HepG2 (cell line): ENCODE measurements at regions not wholly inside any gene's neighbourhood (a gene's known extent, or its start where the extent isn't known, plus 50 kb on each side); places are given as distances from the start of the nearest gene placed in this dataset.

Source experiments
- ATAC-seq: fragments of 200-7000 bp; cut with Tn5 transposase; 3 replicates; pipeline ENCODE4 v1.9.1; 2020; ENCODE audit warnings: mild to moderate bottlenecking, moderate library complexity
- BruUV-seq: library from RNA; stranded (reverse); fragments of 400-500 nt; replicated peaks from 2 replicates; lab custom pipeline; 2021; lab: Mats Ljungman, UMichigan
- CTCF ChIA-PET: fragments of 300-600 bp; formaldehyde crosslinking; extraction: SDS; loops from one replicate; lab custom pipeline; 2021; ENCODE audit warnings: low total read pairs, inconsistent platforms, low intra/inter-chr PET ratio; lab: Yijun Ruan, JAX
- POLR2A ChIA-PET: fragments of 350-600 bp; sonication (Branson Sonifier 250); formaldehyde crosslinking; loops from one replicate; lab custom pipeline; 2020; ENCODE audit warnings: antibody characterized with exemption, inconsistent platforms; lab: Yijun Ruan, JAX
- DNase-seq: peaks from one replicate; pipeline ENCODE4 v3.0.0-alpha.2; 2015; ENCODE audit warnings: low spot score
- FAIRE-seq: peaks from 3 replicates; lab custom pipeline; 2011; peaks lifted over from hg19 to GRCh38; lab: Jason Lieb, UNC
- H2AFZ ChIP-seq: one replicate; pipeline ENCODE4 v1.6.1; 2011; ENCODE audit warnings: low read length, inconsistent platforms
- H3K27ac ChIP-seq: fragments of 300-600 bp; 3 replicates; pipeline ENCODE4 v1.8.0; 2011; ENCODE audit warnings: mixed run types, mild to moderate bottlenecking, mixed read lengths, low read length, inconsistent platforms; ENCODE audit not compliant: insufficient read depth; ENCODE audit errors: extremely low read length
- H3K27me3 ChIP-seq, 2 experiments: fragments of 200-600 bp in 1 of 2; 2 replicates in 1 of 2; 3 replicates in 1 of 2; pipeline versions ENCODE4 v1.6.0 to v1.8.0; 2011; ENCODE audit warnings: low read length in 2 of 2, mild to moderate bottlenecking in 2 of 2, moderate library complexity in 2 of 2, inconsistent platforms in 1 of 2; ENCODE audit not compliant: insufficient read depth in 2 of 2, control insufficient read depth in 1 of 2
- H3K36me3 ChIP-seq, 2 experiments: fragments of 200-600 bp in 1 of 2; replicated peaks in 1 of 2; 2 replicates in 1 of 2; 3 replicates in 1 of 2; pipeline versions ENCODE4 v1.5.1 to v1.8.0; 2011; ENCODE audit warnings: low read length in 2 of 2, inconsistent platforms in 1 of 2; ENCODE audit not compliant: insufficient read depth in 2 of 2, control insufficient read depth in 1 of 2
- H3K4me1 ChIP-seq: 2 replicates; pipeline ENCODE4 v1.5.1; 2012; ENCODE audit warnings: low read length, inconsistent platforms; ENCODE audit not compliant: insufficient read depth
- H3K4me2 ChIP-seq: 2 replicates; pipeline ENCODE4 v1.6.0; 2011; ENCODE audit warnings: low read depth, low read length, inconsistent platforms
- H3K4me3 ChIP-seq, 3 experiments: fragments of 200-600 bp in 1 of 3; sonication (generic), shearing (Covaris generic) in 1 of 3; replicated peaks in 1 of 3; 2 replicates each; pipeline ENCODE4 v1.5.1; 2011 to 2016; ENCODE audit warnings: low read length in 3 of 3, inconsistent platforms in 2 of 3, low read depth in 2 of 3, mild to moderate bottlenecking in 2 of 3, control low read depth in 1 of 3, mixed read lengths in 1 of 3; ENCODE audit not compliant: insufficient read depth in 1 of 3
- H3K79me2 ChIP-seq: one replicate; pipeline ENCODE4 v1.6.1; 2011; ENCODE audit warnings: low read length, inconsistent platforms; ENCODE audit not compliant: insufficient read depth
- H3K9ac ChIP-seq: 2 replicates; pipeline ENCODE4 v1.6.0; 2011; ENCODE audit warnings: mild to moderate bottlenecking, low read depth, low read length, inconsistent platforms; ENCODE audit not compliant: insufficient read depth
- H3K9me3 ChIP-seq: 2 replicates; pipeline ENCODE4 v1.5.1; 2012; ENCODE audit warnings: mild to moderate bottlenecking, low read length
- H4K20me1 ChIP-seq: 2 replicates; pipeline ENCODE4 v1.6.0; 2011; ENCODE audit warnings: inconsistent platforms, mild to moderate bottlenecking, low read length, moderate library complexity; ENCODE audit not compliant: insufficient read depth
- CENPT ChIP-seq: sonication (generic); formaldehyde crosslinking; IDR thresholded peaks from 2 replicates; pipeline ENCODE4 v1.8.0; 2022; ENCODE audit warnings: low read depth, mild to moderate bottlenecking, moderate library complexity, missing genetic modification reagents
- ETV6 ChIP-seq: sonication (generic); formaldehyde crosslinking; conservative IDR thresholded peaks from 2 replicates; pipeline ENCODE4 v1.4.0; 2020; ENCODE audit warnings: missing genetic modification reagents
- FOXP1 ChIP-seq, 2 experiments: fragments of 450-650 bp in 1 of 2; IDR thresholded peaks; 2 replicates each; pipeline ENCODE4 v1.6.1; 2017 to 2018; ENCODE audit warnings: antibody characterized with exemption in 1 of 2
- GPBP1L1 ChIP-seq: sonication (generic); formaldehyde crosslinking; IDR thresholded peaks from 2 replicates; pipeline ENCODE4 v1.5.0; 2020; ENCODE audit warnings: mild to moderate bottlenecking, missing genetic modification reagents
- GPN1 ChIP-seq: sonication (generic); formaldehyde crosslinking; IDR thresholded peaks from 2 replicates; pipeline ENCODE4 v1.5.1; 2020; ENCODE audit warnings: missing genetic modification reagents, borderline replicate concordance
- HDAC1 ChIP-seq: sonication (generic); formaldehyde crosslinking; IDR thresholded peaks from 2 replicates; pipeline ENCODE4 v1.5.1; 2020; ENCODE audit warnings: mild to moderate bottlenecking, missing genetic modification reagents
- HMGXB4 ChIP-seq, 2 experiments: sonication (generic) in 1 of 2; formaldehyde crosslinking in 1 of 2; IDR thresholded peaks; 2 replicates each; pipeline versions ENCODE4 v1.4.0 to v1.6.1; 2018 to 2020; ENCODE audit warnings: missing genetic modification reagents in 2 of 2, borderline replicate concordance in 1 of 2, low read depth in 1 of 2, mild to moderate bottlenecking in 1 of 2, missing biosample characterization in 1 of 2
- THRA ChIP-seq: sonication (generic); formaldehyde crosslinking; IDR thresholded peaks from 2 replicates; pipeline ENCODE4 v1.4.0; 2020; ENCODE audit warnings: missing genetic modification reagents, borderline replicate concordance
- TSC22D2 ChIP-seq: sonication (generic); formaldehyde crosslinking; IDR thresholded peaks from 2 replicates; pipeline ENCODE4 v1.5.1; 2020; ENCODE audit warnings: missing genetic modification reagents, mild to moderate bottlenecking, borderline replicate concordance
- ZFP62 ChIP-seq: sonication (generic); formaldehyde crosslinking; IDR thresholded peaks from 2 replicates; pipeline ENCODE4 v1.4.0; 2020; ENCODE audit warnings: missing genetic modification reagents
- ZNF496 ChIP-seq: sonication (generic); formaldehyde crosslinking; IDR thresholded peaks from 2 replicates; pipeline ENCODE4 v1.8.1; 2023; ENCODE audit warnings: mild to moderate bottlenecking, moderate library complexity, missing genetic modification reagents; ENCODE audit not compliant: insufficient replicate concordance
- ZNF7 ChIP-seq: IDR thresholded peaks from 2 replicates; pipeline ENCODE4 v1.6.1; 2016; ENCODE audit warnings: missing biosample characterization, missing genetic modification reagents
- WGBS: methylation state at CpG from one replicate; pipeline ENCODE4 v1.1.6; 2017; ENCODE audit warnings: low lambda C conversion rate; 5-methylcytosine and 5-hydroxymethylcytosine counted together
- in situ Hi-C: cut with HindIII; loops from 2 replicates; pipeline ENCODE4 v1.10.0; 2017; ENCODE audit warnings: low pct_unique_long_range_greater_than_20kb; ENCODE audit not compliant: extremely low pct_ligation_motif_present
- intact Hi-C: fragments of 100-400 bp; cut with micrococcal nuclease; formaldehyde crosslinking; loops from one replicate; pipeline ENCODE4 v1.10.0; 2022; ENCODE audit not compliant: unreplicated experiment
- TF ChIP-seq, protein P1 (sequence below): sonication (generic); formaldehyde crosslinking; IDR thresholded peaks from 2 replicates; pipeline ENCODE4 v1.8.0; 2022; ENCODE audit warnings: missing genetic modification reagents, mild to moderate bottlenecking, moderate library complexity, borderline replicate concordance

DNA sequence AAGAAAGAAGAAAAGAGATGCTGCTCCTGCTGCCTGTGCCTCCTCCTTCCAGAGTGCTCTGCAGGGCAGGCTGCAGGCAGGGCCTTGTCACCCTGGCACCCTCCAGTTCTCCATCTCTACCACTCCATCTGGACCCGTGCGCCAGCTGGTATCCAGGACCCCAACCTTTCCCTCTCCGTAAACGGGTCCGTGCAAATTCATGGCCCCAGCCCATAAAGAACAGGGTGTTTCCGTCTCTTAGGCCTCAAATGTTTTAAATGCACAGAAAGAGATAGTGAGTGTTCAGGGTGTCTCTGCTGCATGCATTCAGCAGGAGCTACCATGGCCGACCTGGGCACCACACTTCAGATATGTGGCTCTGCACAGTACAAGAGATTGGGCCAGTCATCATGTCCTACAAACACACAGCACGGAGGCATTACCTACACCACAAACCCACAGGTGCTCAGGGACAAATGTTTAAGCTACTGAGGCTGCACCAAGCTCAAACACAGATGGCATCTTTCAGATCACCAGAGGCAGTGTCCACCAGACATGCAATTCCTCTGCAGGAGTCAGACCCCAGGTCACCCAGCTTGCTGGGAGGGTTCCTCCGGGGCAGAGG, 258.1 kb downstream of the DLL1 start (continued):
- TF ChIP-seq, protein P1, sequence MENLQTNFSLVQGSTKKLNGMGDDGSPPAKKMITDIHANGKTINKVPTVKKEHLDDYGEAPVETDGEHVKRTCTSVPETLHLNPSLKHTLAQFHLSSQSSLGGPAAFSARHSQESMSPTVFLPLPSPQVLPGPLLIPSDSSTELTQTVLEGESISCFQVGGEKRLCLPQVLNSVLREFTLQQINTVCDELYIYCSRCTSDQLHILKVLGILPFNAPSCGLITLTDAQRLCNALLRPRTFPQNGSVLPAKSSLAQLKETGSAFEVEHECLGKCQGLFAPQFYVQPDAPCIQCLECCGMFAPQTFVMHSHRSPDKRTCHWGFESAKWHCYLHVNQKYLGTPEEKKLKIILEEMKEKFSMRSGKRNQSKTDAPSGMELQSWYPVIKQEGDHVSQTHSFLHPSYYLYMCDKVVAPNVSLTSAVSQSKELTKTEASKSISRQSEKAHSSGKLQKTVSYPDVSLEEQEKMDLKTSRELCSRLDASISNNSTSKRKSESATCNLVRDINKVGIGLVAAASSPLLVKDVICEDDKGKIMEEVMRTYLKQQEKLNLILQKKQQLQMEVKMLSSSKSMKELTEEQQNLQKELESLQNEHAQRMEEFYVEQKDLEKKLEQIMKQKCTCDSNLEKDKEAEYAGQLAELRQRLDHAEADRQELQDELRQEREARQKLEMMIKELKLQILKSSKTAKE (CRISPR knock-in tag), result no peak
- no peak for TF ChIP-seq ZFP62 (CRISPR knock-in tag)
- no peak for TF ChIP-seq THRA (CRISPR knock-in tag)
- TF ChIP-seq TSC22D2 (CRISPR knock-in tag), result no peak

DNA sequence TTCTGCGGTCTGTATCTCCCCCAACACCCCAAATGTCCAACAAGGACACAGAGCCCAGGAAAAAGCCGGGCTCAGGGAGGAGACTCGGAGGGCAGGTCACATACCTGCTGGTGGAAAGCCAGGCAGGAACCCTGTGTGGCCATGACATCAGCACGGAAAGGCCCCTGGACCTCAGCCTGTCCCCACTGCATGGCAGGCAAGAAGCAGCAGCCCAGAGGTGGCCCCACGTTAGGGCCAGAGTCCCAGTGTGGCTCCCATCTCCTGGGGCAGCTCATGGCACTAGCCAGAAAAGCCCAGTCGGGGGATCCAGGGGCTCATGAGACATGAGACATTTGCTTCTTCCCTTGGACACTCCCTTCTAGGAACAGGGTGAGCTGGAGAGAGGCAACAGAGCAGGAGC, 258.7 kb downstream of the DLL1 start:
- no peak overlapping the region for H2AFZ ChIP-seq
- in situ Hi-C loops, result no loop called here
- FAIRE-seq (no peak), ATAC-seq (no peak), DNase-seq (no peak)
- no peak overlapping the region for H3K27ac ChIP-seq
- no peaks in the 10 kb centered on the region for H3K4me1 ChIP-seq
- intact Hi-C loops, result no loop called here
- peaks cover 9 to 44% of the 10 kb centered on the region in 2 experiments; a peak in 4 of 5 replicates for H3K27me3 ChIP-seq
- BruUV-seq, result no TSS peak
- no peak overlapping the region for H3K4me3 ChIP-seq
- peaks cover 6% of the 10 kb centered on the region; the same call in 1 of the 2 replicates for H3K9me3 ChIP-seq
- H3K79me2 ChIP-seq, result no peaks in the 10 kb centered on the region
- WGBS, result 7% methylated on average over 5 of the region's 6 CpGs
- H3K4me2 ChIP-seq, result no peak overlapping the region
- no peaks in the 10 kb centered on the region for H3K36me3 ChIP-seq
- ChIA-PET POLR2A (no interaction called here), CTCF (no interaction called here)
- H3K9ac ChIP-seq, result no peak overlapping the region
- no peaks in the 10 kb centered on the region for H4K20me1 ChIP-seq
- TF ChIP-seq FOXP1 (IDR thresholded peaks at IDR 0.05) (no peak), FOXP1 (CRISPR knock-in tag; IDR thresholded peaks at IDR 0.05) (no peak), CENPT (CRISPR knock-in tag) (no peak), GPBP1L1 (CRISPR knock-in tag) (no peak), GPN1 (CRISPR knock-in tag) (no peak), ETV6 (no peak), ZNF496 (CRISPR knock-in tag) (no peak), HMGXB4 (CRISPR knock-in tag; IDR thresholded peaks at IDR 0.05; ENCODE audit: borderline replicate concordance in 1 of 2, low read depth in 1 of 2) (no peak), ZNF7 (no peak), HDAC1 (CRISPR knock-in tag) (no peak)
- TF ChIP-seq, protein P1 (CRISPR knock-in tag), result no peak
